Liver (tissue), 8 donors: ENCODE measurements at regions not wholly inside any gene's neighbourhood (a gene's known extent, or its start where the extent isn't known, plus 50 kb on each side); places are given as distances from the start of the nearest gene placed in this dataset.

Source experiments
- DNase-seq: peaks from one replicate; pipeline ENCODE4 v3.0.0-alpha.2; 2017; ENCODE audit warnings: low spot score
- H3K27ac ChIP-seq, 2 donors: one replicate each; pipeline ENCODE4 v1.7.0; 2013; ENCODE audit warnings: inconsistent platforms in 2 of 2, low read length in 2 of 2, control low read depth in 1 of 2, low read depth in 1 of 2, mild to moderate bottlenecking in 1 of 2
- H3K27me3 ChIP-seq, 4 donors: one replicate each; pipeline versions ENCODE4 v1.6.1 to v1.7.0; 2013; ENCODE audit warnings: low read length in 3 of 4, inconsistent platforms in 1 of 4, mild to moderate bottlenecking in 1 of 4, moderate library complexity in 1 of 4; ENCODE audit not compliant: control insufficient read depth in 4 of 4, insufficient read depth in 4 of 4
- H3K36me3 ChIP-seq, 4 donors: one replicate each; pipeline versions ENCODE4 v1.6.1 to v1.7.0; 2013; ENCODE audit warnings: low read length in 3 of 4, mild to moderate bottlenecking in 3 of 4, low read depth in 1 of 4, moderate library complexity in 1 of 4; ENCODE audit not compliant: control insufficient read depth in 4 of 4, insufficient read depth in 3 of 4
- H3K4me1 ChIP-seq, 4 donors: one replicate each; pipeline versions ENCODE4 v1.6.1 to v1.7.0; 2013; ENCODE audit warnings: low read length in 3 of 4, mild to moderate bottlenecking in 3 of 4, moderate library complexity in 1 of 4; ENCODE audit not compliant: control insufficient read depth in 4 of 4, insufficient read depth in 4 of 4
- H3K4me3 ChIP-seq, 3 donors: one replicate each; pipeline versions ENCODE4 v1.6.1 to v1.7.0; 2013; ENCODE audit warnings: low read length in 3 of 3, control low read depth in 1 of 3, low read depth in 1 of 3, mild to moderate bottlenecking in 1 of 3
- H3K9ac ChIP-seq, 2 donors: one replicate each; pipeline ENCODE4 v1.7.0; 2013; ENCODE audit warnings: low read length in 2 of 2, mild to moderate bottlenecking in 2 of 2, moderate library complexity in 2 of 2, control low read depth in 1 of 2, low read depth in 1 of 2
- H3K9me3 ChIP-seq, 4 donors: one replicate each; pipeline versions ENCODE4 v1.6.1 to v1.7.0; 2013; ENCODE audit warnings: low read length in 3 of 4; ENCODE audit not compliant: control insufficient read depth in 4 of 4
- ATF3 ChIP-seq: IDR thresholded peaks from 2 replicates; pipeline ENCODE4 v1.6.1; 2016; ENCODE audit warnings: antibody characterized with exemption
- EGR1 ChIP-seq, 2 donors: IDR thresholded peaks; 2 replicates each; pipeline ENCODE4 v1.6.1; 2016 to 2018; ENCODE audit warnings: antibody characterized with exemption in 2 of 2, low read depth in 2 of 2
- FOXA1 ChIP-seq: IDR thresholded peaks from 2 replicates; pipeline ENCODE4 v1.6.1; 2016; ENCODE audit warnings: antibody characterized with exemption
- FOXA2 ChIP-seq: IDR thresholded peaks from 2 replicates; pipeline ENCODE4 v1.6.1; 2016; ENCODE audit warnings: antibody characterized with exemption
- GABPA ChIP-seq, 2 donors: IDR thresholded peaks in 1 of 2; conservative IDR thresholded peaks in 1 of 2; 2 replicates each; pipeline ENCODE4 v1.6.1; 2016; ENCODE audit warnings: antibody characterized with exemption in 2 of 2, mild to moderate bottlenecking in 1 of 2, moderate library complexity in 1 of 2
- HNF4A ChIP-seq, 2 donors: conservative IDR thresholded peaks; 2 replicates each; pipeline ENCODE4 v1.6.1; 2016; ENCODE audit warnings: antibody characterized with exemption in 2 of 2, mild to moderate bottlenecking in 2 of 2
- HNF4G ChIP-seq: IDR thresholded peaks from 2 replicates; pipeline ENCODE4 v1.6.1; 2016; ENCODE audit warnings: antibody characterized with exemption
- JUND ChIP-seq, 2 donors: IDR thresholded peaks; 2 replicates each; pipeline ENCODE4 v1.6.1; 2016; ENCODE audit warnings: antibody characterized with exemption in 2 of 2
- NR2F2 ChIP-seq: IDR thresholded peaks from 2 replicates; pipeline ENCODE4 v1.6.1; 2016; ENCODE audit warnings: antibody characterized with exemption
- RAD21 ChIP-seq, 2 donors: IDR thresholded peaks; 2 replicates each; pipeline ENCODE4 v1.6.1; 2016; ENCODE audit warnings: antibody characterized with exemption in 2 of 2, mild to moderate bottlenecking in 2 of 2
- RXRA ChIP-seq, 2 donors: IDR thresholded peaks; 2 replicates each; pipeline ENCODE4 v1.6.1; 2017 to 2018; ENCODE audit warnings: antibody characterized with exemption in 2 of 2, mild to moderate bottlenecking in 1 of 2
- TAF1 ChIP-seq: conservative IDR thresholded peaks from 2 replicates; pipeline ENCODE4 v1.6.1; 2016; ENCODE audit warnings: antibody characterized with exemption, mild to moderate bottlenecking
- YY1 ChIP-seq: IDR thresholded peaks from 2 replicates; pipeline ENCODE4 v1.6.1; 2016; ENCODE audit warnings: antibody characterized with exemption, mild to moderate bottlenecking
- WGBS: extraction: QIAGEN DNeasy Blood & Tissue Kit; methylation state at CpG from one replicate; pipeline ENCODE4 v1.1.7; 2013; 5-methylcytosine and 5-hydroxymethylcytosine counted together
- TF ChIP-seq, protein P1 (sequence below): IDR thresholded peaks from 2 replicates; pipeline ENCODE4 v1.6.1; 2016; ENCODE audit warnings: antibody characterized with exemption, mild to moderate bottlenecking
- TF ChIP-seq, protein P2 (sequence below): fragments of 150-350 bp; IDR thresholded peaks from 2 replicates; pipeline ENCODE4 v1.5.1; 2017; ENCODE audit warnings: improper control_type of control experiment, low read depth, low read length; ENCODE audit not compliant: missing input control
- TF ChIP-seq, protein P3 (sequence below): IDR thresholded peaks from 2 replicates; pipeline ENCODE4 v1.6.1; 2016; ENCODE audit warnings: antibody characterized with exemption
- TF ChIP-seq, protein P4 (sequence below): IDR thresholded peaks from 2 replicates; pipeline ENCODE4 v1.6.1; 2016; ENCODE audit warnings: antibody characterized with exemption
- donor health status: healthy.
- donor health status: healthy.
- donor health status: healthy.
- donor health status: healthy.
- donor health status: healthy.

DNA sequence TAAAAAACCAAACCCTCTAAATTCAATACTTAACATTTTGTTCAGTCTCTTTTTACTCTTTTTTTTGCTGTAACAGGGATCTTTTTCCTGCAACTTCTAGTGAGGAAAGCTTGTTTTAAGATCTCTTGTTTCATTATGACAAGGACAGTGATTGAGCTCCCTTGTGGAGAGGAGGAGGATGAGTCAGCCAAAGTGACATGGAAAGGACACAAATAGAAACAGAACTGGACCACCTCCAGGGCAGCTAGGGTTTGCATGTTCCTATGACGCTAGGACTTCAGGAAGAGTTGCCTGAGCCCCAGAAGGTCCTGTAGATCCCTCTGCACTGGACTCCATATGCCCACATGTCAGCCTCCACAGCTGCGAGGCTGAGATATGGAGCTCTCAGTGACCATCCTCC lies 212.6 kb upstream of the FAM78B start:
- H3K9me3 ChIP-seq: no peaks in the 10 kb centered on the region
- no peaks in the 10 kb centered on the region for H3K27me3 ChIP-seq
- H3K9ac ChIP-seq: no peak overlapping the region
- TF ChIP-seq TAF1: no peak
- TF ChIP-seq JUND (IDR thresholded peaks at IDR 0.05): no peak
- no peak for TF ChIP-seq EGR1 (IDR thresholded peaks at IDR 0.05; ENCODE audit: low read depth in 2 of 2)
- TF ChIP-seq FOXA1: no peak
- TF ChIP-seq GABPA (IDR thresholded peaks at IDR 0.05 in 1 of 2, conservative IDR thresholded peaks at IDR 0.05 in 1 of 2): no peak
- TF ChIP-seq RAD21 (IDR thresholded peaks at IDR 0.05): no peak
- TF ChIP-seq ATF3: no peak
- TF ChIP-seq HNF4G: no peak
- TF ChIP-seq, protein P1, sequence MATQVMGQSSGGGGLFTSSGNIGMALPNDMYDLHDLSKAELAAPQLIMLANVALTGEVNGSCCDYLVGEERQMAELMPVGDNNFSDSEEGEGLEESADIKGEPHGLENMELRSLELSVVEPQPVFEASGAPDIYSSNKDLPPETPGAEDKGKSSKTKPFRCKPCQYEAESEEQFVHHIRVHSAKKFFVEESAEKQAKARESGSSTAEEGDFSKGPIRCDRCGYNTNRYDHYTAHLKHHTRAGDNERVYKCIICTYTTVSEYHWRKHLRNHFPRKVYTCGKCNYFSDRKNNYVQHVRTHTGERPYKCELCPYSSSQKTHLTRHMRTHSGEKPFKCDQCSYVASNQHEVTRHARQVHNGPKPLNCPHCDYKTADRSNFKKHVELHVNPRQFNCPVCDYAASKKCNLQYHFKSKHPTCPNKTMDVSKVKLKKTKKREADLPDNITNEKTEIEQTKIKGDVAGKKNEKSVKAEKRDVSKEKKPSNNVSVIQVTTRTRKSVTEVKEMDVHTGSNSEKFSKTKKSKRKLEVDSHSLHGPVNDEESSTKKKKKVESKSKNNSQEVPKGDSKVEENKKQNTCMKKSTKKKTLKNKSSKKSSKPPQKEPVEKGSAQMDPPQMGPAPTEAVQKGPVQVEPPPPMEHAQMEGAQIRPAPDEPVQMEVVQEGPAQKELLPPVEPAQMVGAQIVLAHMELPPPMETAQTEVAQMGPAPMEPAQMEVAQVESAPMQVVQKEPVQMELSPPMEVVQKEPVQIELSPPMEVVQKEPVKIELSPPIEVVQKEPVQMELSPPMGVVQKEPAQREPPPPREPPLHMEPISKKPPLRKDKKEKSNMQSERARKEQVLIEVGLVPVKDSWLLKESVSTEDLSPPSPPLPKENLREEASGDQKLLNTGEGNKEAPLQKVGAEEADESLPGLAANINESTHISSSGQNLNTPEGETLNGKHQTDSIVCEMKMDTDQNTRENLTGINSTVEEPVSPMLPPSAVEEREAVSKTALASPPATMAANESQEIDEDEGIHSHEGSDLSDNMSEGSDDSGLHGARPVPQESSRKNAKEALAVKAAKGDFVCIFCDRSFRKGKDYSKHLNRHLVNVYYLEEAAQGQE: no peak
- TF ChIP-seq, protein P2, sequence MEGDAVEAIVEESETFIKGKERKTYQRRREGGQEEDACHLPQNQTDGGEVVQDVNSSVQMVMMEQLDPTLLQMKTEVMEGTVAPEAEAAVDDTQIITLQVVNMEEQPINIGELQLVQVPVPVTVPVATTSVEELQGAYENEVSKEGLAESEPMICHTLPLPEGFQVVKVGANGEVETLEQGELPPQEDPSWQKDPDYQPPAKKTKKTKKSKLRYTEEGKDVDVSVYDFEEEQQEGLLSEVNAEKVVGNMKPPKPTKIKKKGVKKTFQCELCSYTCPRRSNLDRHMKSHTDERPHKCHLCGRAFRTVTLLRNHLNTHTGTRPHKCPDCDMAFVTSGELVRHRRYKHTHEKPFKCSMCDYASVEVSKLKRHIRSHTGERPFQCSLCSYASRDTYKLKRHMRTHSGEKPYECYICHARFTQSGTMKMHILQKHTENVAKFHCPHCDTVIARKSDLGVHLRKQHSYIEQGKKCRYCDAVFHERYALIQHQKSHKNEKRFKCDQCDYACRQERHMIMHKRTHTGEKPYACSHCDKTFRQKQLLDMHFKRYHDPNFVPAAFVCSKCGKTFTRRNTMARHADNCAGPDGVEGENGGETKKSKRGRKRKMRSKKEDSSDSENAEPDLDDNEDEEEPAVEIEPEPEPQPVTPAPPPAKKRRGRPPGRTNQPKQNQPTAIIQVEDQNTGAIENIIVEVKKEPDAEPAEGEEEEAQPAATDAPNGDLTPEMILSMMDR: no peak
- TF ChIP-seq, protein P3, sequence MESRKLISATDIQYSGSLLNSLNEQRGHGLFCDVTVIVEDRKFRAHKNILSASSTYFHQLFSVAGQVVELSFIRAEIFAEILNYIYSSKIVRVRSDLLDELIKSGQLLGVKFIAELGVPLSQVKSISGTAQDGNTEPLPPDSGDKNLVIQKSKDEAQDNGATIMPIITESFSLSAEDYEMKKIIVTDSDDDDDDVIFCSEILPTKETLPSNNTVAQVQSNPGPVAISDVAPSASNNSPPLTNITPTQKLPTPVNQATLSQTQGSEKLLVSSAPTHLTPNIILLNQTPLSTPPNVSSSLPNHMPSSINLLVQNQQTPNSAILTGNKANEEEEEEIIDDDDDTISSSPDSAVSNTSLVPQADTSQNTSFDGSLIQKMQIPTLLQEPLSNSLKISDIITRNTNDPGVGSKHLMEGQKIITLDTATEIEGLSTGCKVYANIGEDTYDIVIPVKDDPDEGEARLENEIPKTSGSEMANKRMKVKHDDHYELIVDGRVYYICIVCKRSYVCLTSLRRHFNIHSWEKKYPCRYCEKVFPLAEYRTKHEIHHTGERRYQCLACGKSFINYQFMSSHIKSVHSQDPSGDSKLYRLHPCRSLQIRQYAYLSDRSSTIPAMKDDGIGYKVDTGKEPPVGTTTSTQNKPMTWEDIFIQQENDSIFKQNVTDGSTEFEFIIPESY: no peak
- TF ChIP-seq HNF4A (conservative IDR thresholded peaks at IDR 0.05): no peak
- WGBS: 76% methylated on average over 2 of the region's 2 CpGs
- no peak overlapping the region for H3K27ac ChIP-seq
- H3K4me1 ChIP-seq: no peaks in the 10 kb centered on the region
- no peaks in the 10 kb centered on the region for H3K36me3 ChIP-seq
- no peak for DNase-seq
- H3K4me3 ChIP-seq: no peak overlapping the region

GRCh38 chr1:166383137-166383536 lies 216.3 kb upstream of the FAM78B start:
- Histone ChIP-seq H3K4me1 (no peaks in the 10 kb centered on the region), H3K4me3 (no peak overlapping the region), H3K27ac (no peak overlapping the region), H3K27me3 (no peaks in the 10 kb centered on the region), H3K9me3 (no peaks in the 10 kb centered on the region), H3K9ac (no peak overlapping the region), H3K36me3 (no peaks in the 10 kb centered on the region)
- no peak for DNase-seq
- WGBS: 76% methylated on average over 2 of the region's 2 CpGs
- no peak for TF ChIP-seq FOXA2
- TF ChIP-seq HNF4G: no peak
- TF ChIP-seq, protein P1: no peak
- TF ChIP-seq HNF4A (conservative IDR thresholded peaks at IDR 0.05): no peak
- TF ChIP-seq FOXA1: no peak
- no peak for TF ChIP-seq GABPA (IDR thresholded peaks at IDR 0.05 in 1 of 2, conservative IDR thresholded peaks at IDR 0.05 in 1 of 2)
- TF ChIP-seq, protein P2: no peak
- no peak for TF ChIP-seq NR2F2
- TF ChIP-seq RXRA (IDR thresholded peaks at IDR 0.05): no peak
- no peak for TF ChIP-seq JUND (IDR thresholded peaks at IDR 0.05)
- TF ChIP-seq ATF3: no peak
- TF ChIP-seq TAF1: no peak
- TF ChIP-seq RAD21 (IDR thresholded peaks at IDR 0.05): no peak
- TF ChIP-seq YY1: no peak
- TF ChIP-seq EGR1 (IDR thresholded peaks at IDR 0.05; ENCODE audit: low read depth in 2 of 2): no peak
- TF ChIP-seq, protein P4, sequence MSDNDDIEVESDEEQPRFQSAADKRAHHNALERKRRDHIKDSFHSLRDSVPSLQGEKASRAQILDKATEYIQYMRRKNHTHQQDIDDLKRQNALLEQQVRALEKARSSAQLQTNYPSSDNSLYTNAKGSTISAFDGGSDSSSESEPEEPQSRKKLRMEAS: no peak
